CD4-positive, alpha-beta T cell treated with Interleukin-21 for 1 hour (primary cell): ENCODE measurements at regions not wholly inside any gene's neighbourhood (a gene's known extent, or its start where the extent isn't known, plus 50 kb on each side); places are given as distances from the start of the nearest gene placed in this dataset.

Source experiments
- DNase-seq: peaks from one replicate; pipeline ENCODE4 v3.0.0-alpha.2; 2020

GRCh38 chr12:90393089-90393488 lies 561.9 kb downstream of the CCER1 start:
- DNase-seq, result no peak

GRCh38 chr12:90390947-90391346 lies 564.0 kb downstream of the CCER1 start:
- no peak for DNase-seq

- DNase-seq, result no peak
Observed at GRCh38 chr12:90368081-90368480, 586.9 kb downstream of the CCER1 start.

- DNase-seq, result no peak
Observed at GRCh38 chr12:90366286-90366685, 588.7 kb downstream of the CCER1 start.

- DNase-seq, result no peak
Observed at GRCh38 chr12:90360300-90360699, 594.7 kb downstream of the CCER1 start.

- DNase-seq, result no peak
Observed at GRCh38 chr12:90355711-90356355, 599.1 kb downstream of the CCER1 start.

- DNase-seq, result no peak
Observed at GRCh38 chr12:90343966-90344365, 611.0 kb downstream of the CCER1 start.

GRCh38 chr12:90342081-90342480 lies 612.9 kb downstream of the CCER1 start:
- DNase-seq, result no peak

GRCh38 chr12:90339837-90340236 lies 615.1 kb downstream of the CCER1 start:
- no peak for DNase-seq

- DNase-seq, result no peak
Observed at GRCh38 chr12:90338365-90338764, 616.6 kb downstream of the CCER1 start.

GRCh38 chr12:90337018-90337417 lies 618.0 kb downstream of the CCER1 start:
- no peak for DNase-seq

GRCh38 chr12:90335566-90335965 lies 619.4 kb downstream of the CCER1 start:
- DNase-seq, result no peak

GRCh38 chr12:90333939-90334338 lies 621.0 kb downstream of the CCER1 start:
- no peak for DNase-seq

GRCh38 chr12:90333424-90333823 lies 621.6 kb downstream of the CCER1 start:
- no peak for DNase-seq

GRCh38 chr12:90331821-90332220 lies 623.2 kb downstream of the CCER1 start:
- no peak for DNase-seq

GRCh38 chr12:90331262-90331661 lies 622.6 kb upstream of the ATP2B1 start:
- no peak for DNase-seq

GRCh38 chr12:90327793-90328743 lies 619.4 kb upstream of the ATP2B1 start:
- no peak for DNase-seq

- no peak for DNase-seq
Observed at GRCh38 chr12:90323217-90323616, 614.6 kb upstream of the ATP2B1 start.

- no peak for DNase-seq
Observed at GRCh38 chr12:90322006-90322405, 613.4 kb upstream of the ATP2B1 start.

- DNase-seq, result no peak
Observed at GRCh38 chr12:90321369-90321768, 612.7 kb upstream of the ATP2B1 start.

GRCh38 chr12:90311561-90311960 lies 602.9 kb upstream of the ATP2B1 start:
- no peak for DNase-seq

- no peak for DNase-seq
Observed at GRCh38 chr12:90305379-90305778, 596.7 kb upstream of the ATP2B1 start.

GRCh38 chr12:90304231-90304630 lies 595.6 kb upstream of the ATP2B1 start:
- no peak for DNase-seq

GRCh38 chr12:90303771-90304170 lies 595.1 kb upstream of the ATP2B1 start:
- no peak for DNase-seq
